ENCODE measurements at regions not wholly inside any gene's neighbourhood (a gene's known extent, or its start where the extent isn't known, plus 50 kb on each side); places are given as distances from the start of the nearest gene placed in this dataset.

DNA sequence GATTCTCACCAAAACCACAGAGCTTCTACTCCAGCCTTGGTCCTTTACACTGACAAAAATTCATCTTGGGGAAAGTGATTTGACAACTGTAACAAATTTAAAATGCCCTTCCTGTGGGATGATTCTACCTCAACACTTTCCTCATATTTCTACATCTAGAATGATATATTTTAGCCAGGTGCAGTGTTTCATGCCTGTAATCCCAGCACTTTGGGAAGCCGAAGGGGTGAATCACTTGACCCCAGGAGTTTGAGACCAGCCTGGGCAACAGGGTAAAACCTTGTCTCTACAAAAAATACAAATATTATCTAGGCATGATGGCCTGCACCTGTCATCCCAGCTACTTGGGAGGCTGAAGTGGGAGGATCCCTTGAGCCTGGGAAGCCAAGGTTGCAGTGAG is 408.6 kb downstream of the CDH7 start:
- Histone ChIP-seq H3K4me3 (no peak overlapping the region), H3K4me1 (no peaks in the 10 kb centered on the region), H3K27ac (no peak overlapping the region), H3K9me3 (no peaks in the 10 kb centered on the region), H3K27me3 (replicated peaks in 1 of 7) (no peaks in the 10 kb centered on the region), H3K36me3 (no peaks in the 10 kb centered on the region)
- intact Hi-C loops (cut with DNase I; ENCODE audit: low total_unique reads) = no loop called here
- no peak for DNase-seq
- WGBS, 5 donors = 83 to 100% (median 91%) methylated on average over 1 of the region's 1 CpG
- TF ChIP-seq POLR2AphosphoS5 (IDR thresholded peaks at IDR 0.05) = no peak
- TF ChIP-seq, protein P1, sequence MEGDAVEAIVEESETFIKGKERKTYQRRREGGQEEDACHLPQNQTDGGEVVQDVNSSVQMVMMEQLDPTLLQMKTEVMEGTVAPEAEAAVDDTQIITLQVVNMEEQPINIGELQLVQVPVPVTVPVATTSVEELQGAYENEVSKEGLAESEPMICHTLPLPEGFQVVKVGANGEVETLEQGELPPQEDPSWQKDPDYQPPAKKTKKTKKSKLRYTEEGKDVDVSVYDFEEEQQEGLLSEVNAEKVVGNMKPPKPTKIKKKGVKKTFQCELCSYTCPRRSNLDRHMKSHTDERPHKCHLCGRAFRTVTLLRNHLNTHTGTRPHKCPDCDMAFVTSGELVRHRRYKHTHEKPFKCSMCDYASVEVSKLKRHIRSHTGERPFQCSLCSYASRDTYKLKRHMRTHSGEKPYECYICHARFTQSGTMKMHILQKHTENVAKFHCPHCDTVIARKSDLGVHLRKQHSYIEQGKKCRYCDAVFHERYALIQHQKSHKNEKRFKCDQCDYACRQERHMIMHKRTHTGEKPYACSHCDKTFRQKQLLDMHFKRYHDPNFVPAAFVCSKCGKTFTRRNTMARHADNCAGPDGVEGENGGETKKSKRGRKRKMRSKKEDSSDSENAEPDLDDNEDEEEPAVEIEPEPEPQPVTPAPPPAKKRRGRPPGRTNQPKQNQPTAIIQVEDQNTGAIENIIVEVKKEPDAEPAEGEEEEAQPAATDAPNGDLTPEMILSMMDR (IDR thresholded peaks at IDR 0.05 in 8 of 11, conservative IDR thresholded peaks at IDR 0.05 in 3 of 11) = no peak
- no peak for TF ChIP-seq POLR2A (IDR thresholded peaks at IDR 0.05)

- H3K27me3 ChIP-seq (replicated peaks in 1 of 7) = no peaks in the 10 kb centered on the region
- no peaks in the 10 kb centered on the region for H3K9me3 ChIP-seq
- H3K4me3 ChIP-seq = no peak overlapping the region
- intact Hi-C loops (cut with DNase I; ENCODE audit: low total_unique reads) = no loop called here
- TF ChIP-seq, protein P1 (IDR thresholded peaks at IDR 0.05 in 8 of 11, conservative IDR thresholded peaks at IDR 0.05 in 3 of 11) = no peak
- TF ChIP-seq POLR2AphosphoS5 (IDR thresholded peaks at IDR 0.05) (no peak), POLR2A (IDR thresholded peaks at IDR 0.05) (no peak)
- no peaks in the 10 kb centered on the region for H3K36me3 ChIP-seq
- DNase-seq = no peak
- no peak overlapping the region for H3K27ac ChIP-seq
- H3K4me1 ChIP-seq = no peaks in the 10 kb centered on the region
Measured at GRCh38 chr18:66156946-66157687, 406.3 kb downstream of the CDH7 start.

- Histone ChIP-seq H3K36me3 (no peaks in the 10 kb centered on the region), H3K27ac (no peak overlapping the region), H3K4me3 (no peak overlapping the region), H3K9me3 (no peaks in the 10 kb centered on the region), H3K4me1 (no peaks in the 10 kb centered on the region), H3K27me3 (replicated peaks in 1 of 7) (no peaks in the 10 kb centered on the region)
- intact Hi-C loops (cut with DNase I; ENCODE audit: low total_unique reads) = no loop called here
- WGBS, 5 donors = 61 to 79% (median 74%) methylated on average over 1 of the region's 1 CpG
- TF ChIP-seq POLR2A (IDR thresholded peaks at IDR 0.05) (no peak), POLR2AphosphoS5 (IDR thresholded peaks at IDR 0.05) (no peak)
- TF ChIP-seq, protein P1 (IDR thresholded peaks at IDR 0.05 in 8 of 11, conservative IDR thresholded peaks at IDR 0.05 in 3 of 11) = no peak
- DNase-seq = no peak
Measured at GRCh38 chr18:66150650-66151049, 399.8 kb downstream of the CDH7 start.

- no peak for DNase-seq
- Histone ChIP-seq H3K9me3 (no peaks in the 10 kb centered on the region), H3K4me3 (no peak overlapping the region), H3K27me3 (replicated peaks in 1 of 7) (no peaks in the 10 kb centered on the region), H3K27ac (no peak overlapping the region), H3K4me1 (no peaks in the 10 kb centered on the region), H3K36me3 (no peaks in the 10 kb centered on the region)
- WGBS, 5 donors = 66 to 72% (median 70%) methylated on average over 2 of the region's 2 CpGs
- intact Hi-C loops (cut with DNase I; ENCODE audit: low total_unique reads) = no loop called here
- no peak for TF ChIP-seq POLR2A (IDR thresholded peaks at IDR 0.05)
- TF ChIP-seq POLR2AphosphoS5 (IDR thresholded peaks at IDR 0.05) = no peak
- TF ChIP-seq, protein P1 (IDR thresholded peaks at IDR 0.05 in 8 of 11, conservative IDR thresholded peaks at IDR 0.05 in 3 of 11) = no peak
Measured at GRCh38 chr18:66143029-66143428, 392.2 kb downstream of the CDH7 start.
